ENCODE measurements at regions not wholly inside any gene's neighbourhood (a gene's known extent, or its start where the extent isn't known, plus 50 kb on each side); places are given as distances from the start of the nearest gene placed in this dataset.

DNA sequence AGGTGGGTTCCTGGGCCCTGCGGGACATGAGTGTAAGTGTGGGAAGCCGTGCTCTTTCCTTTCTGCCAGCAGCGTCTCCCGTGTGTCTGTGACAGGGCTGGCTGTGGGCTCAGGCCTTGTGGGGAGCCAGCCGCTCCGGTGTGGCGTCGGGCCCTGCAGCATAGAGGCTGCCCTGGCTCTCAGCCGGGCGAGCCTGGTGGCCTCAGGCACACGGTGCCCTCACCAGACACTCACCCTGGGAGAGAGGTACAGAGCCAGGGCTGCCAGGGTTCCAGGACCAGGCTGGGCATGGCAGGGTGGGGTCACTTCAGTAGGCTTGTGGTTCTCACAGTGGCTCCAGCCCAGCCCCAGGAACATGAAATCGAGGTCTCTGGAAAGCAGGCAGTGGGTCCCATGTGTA, 324.8 kb downstream of the TEX29 start:
- no peak for DNase-seq (ENCODE audit: low spot score)
- Histone ChIP-seq H3K27ac (no peak overlapping the region), H3K4me1 (no peaks in the 10 kb centered on the region), H3K9me3 (no peaks in the 10 kb centered on the region), H3K36me3 (no peaks in the 10 kb centered on the region), H3K4me3 (no peak overlapping the region), H3K27me3 (no peaks in the 10 kb centered on the region)
- TF ChIP-seq, protein P1, sequence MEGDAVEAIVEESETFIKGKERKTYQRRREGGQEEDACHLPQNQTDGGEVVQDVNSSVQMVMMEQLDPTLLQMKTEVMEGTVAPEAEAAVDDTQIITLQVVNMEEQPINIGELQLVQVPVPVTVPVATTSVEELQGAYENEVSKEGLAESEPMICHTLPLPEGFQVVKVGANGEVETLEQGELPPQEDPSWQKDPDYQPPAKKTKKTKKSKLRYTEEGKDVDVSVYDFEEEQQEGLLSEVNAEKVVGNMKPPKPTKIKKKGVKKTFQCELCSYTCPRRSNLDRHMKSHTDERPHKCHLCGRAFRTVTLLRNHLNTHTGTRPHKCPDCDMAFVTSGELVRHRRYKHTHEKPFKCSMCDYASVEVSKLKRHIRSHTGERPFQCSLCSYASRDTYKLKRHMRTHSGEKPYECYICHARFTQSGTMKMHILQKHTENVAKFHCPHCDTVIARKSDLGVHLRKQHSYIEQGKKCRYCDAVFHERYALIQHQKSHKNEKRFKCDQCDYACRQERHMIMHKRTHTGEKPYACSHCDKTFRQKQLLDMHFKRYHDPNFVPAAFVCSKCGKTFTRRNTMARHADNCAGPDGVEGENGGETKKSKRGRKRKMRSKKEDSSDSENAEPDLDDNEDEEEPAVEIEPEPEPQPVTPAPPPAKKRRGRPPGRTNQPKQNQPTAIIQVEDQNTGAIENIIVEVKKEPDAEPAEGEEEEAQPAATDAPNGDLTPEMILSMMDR (IDR thresholded peaks at IDR 0.05) = no peak

DNA sequence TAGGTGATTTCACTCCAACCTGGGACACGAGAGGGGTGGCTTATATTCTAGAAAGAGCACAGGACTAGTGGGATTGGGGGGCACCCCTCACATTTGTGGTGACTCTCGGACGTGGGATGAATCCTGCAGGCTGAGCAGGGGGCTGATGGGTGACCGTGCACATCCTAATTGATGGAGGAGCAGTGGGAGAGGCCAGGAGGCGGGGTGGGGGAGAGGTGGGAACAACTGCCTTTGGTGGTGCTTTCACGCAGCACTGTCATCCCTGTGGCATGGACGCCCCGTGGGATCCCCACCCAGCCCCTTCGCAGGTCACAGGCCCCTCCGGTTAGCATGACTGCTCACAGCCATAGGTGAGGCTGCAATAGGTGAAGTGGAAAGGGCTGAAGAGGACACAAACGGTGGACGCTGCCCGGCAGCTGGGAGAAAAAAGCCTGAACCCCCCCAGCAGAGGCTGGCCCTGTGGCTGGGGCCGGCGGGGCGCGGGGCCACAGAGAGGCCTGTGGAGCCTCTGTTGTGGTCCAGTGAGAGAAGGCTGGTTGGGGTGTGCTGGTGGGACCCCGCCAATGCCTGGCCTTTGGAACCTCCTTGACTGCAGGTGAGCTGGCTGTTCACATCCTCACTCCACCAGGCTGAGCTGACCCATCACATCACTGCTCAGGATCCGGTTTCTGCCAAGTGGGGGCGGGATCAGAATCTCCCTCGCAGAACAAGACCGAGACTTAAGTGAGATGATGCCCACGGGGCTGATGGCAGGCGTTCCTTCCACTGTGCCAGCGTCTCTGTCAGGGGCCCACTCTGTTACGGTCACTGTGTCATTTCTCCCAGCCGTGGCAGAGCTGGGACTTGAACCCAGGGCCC, 325.4 kb downstream of the TEX29 start:
- H3K27me3 ChIP-seq = no peaks in the 10 kb centered on the region
- H3K27ac ChIP-seq = no peak overlapping the region
- no peak for DNase-seq (ENCODE audit: low spot score)
- TF ChIP-seq, protein P1 (IDR thresholded peaks at IDR 0.05) = no peak
- no peak overlapping the region for H3K4me3 ChIP-seq
- H3K9me3 ChIP-seq = no peaks in the 10 kb centered on the region
- H3K4me1 ChIP-seq = no peaks in the 10 kb centered on the region
- H3K36me3 ChIP-seq = no peaks in the 10 kb centered on the region

DNA sequence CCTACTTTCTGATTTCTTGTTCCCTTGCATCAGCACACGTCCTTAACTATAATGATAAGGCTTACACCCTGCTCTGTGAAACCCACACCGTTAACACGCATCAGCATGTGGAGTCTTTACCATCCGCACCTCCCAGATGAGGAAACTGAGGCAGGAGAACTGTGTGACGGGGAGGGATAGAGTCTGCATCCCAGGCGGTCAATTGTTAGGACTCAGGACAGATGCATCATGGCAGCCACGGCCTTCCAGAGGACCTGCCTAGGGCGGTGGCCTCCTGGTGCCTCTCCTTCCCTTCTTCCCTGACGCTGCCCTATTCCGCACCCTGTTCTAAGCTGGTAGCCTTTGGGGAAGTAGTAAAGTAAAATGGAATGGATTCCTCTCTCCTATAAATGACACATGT, 326.0 kb downstream of the TEX29 start:
- H3K4me1 ChIP-seq = no peaks in the 10 kb centered on the region
- no peak for DNase-seq (ENCODE audit: low spot score)

DNA sequence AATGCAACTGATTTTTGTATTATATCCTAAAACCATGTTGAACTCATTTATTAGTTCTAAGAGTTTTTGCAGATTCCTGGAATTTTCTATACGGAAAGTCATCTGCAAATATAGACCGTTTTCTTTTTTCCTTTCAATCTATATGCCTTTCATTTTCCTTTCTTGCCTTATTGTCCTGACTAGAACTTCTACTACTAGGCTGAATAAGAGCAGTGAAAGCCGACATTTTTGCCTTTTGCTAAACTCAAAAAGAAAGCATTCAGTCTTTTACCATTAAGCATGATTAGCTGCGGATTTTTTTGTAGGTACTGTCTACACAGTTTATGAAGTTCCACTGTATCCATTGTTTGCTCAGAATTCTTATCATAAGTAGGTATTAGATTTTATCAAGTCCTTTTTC, 328.4 kb downstream of the TEX29 start:
- no peaks in the 10 kb centered on the region for H3K36me3 ChIP-seq
- H3K4me1 ChIP-seq = no peaks in the 10 kb centered on the region
- H3K9me3 ChIP-seq = no peaks in the 10 kb centered on the region
- no peak for DNase-seq (ENCODE audit: low spot score)
- H3K27ac ChIP-seq = no peak overlapping the region
- no peak overlapping the region for H3K4me3 ChIP-seq
- TF ChIP-seq, protein P1 (IDR thresholded peaks at IDR 0.05) = no peak
- H3K27me3 ChIP-seq = no peaks in the 10 kb centered on the region

More for the DNA sequence above, 326.0 kb downstream of the TEX29 start:
- H3K4me3 ChIP-seq = no peak overlapping the region
- no peaks in the 10 kb centered on the region for H3K27me3 ChIP-seq
- H3K27ac ChIP-seq = no peak overlapping the region
- no peaks in the 10 kb centered on the region for H3K9me3 ChIP-seq
- TF ChIP-seq, protein P1 (IDR thresholded peaks at IDR 0.05) = no peak
- H3K36me3 ChIP-seq = no peaks in the 10 kb centered on the region

DNA sequence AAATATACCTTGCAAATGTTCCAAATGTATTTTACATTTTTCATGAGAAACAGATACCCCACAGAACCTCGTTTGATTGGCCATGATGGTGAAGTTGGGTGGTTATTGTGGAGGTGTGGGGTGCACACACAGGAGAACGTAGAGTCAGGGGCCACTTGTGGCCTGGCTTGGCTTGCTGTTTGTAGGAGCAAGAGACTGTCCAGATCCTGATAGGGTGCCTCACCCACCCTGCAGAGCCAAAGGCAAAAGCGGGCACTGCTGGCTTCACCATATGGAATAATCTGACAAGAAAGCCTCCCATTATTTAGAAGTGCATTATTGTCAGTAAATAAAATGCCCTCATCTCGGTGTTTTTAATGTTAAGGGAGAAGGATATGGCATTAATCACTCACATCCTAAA, 330.2 kb downstream of the TEX29 start:
- Histone ChIP-seq H3K4me3 (no peak overlapping the region), H3K9me3 (no peaks in the 10 kb centered on the region), H3K27me3 (no peaks in the 10 kb centered on the region), H3K36me3 (no peaks in the 10 kb centered on the region), H3K27ac (no peak overlapping the region), H3K4me1 (no peaks in the 10 kb centered on the region)
- DNase-seq (ENCODE audit: low spot score) = no peak
- TF ChIP-seq, protein P1 (IDR thresholded peaks at IDR 0.05) = no peak

DNA sequence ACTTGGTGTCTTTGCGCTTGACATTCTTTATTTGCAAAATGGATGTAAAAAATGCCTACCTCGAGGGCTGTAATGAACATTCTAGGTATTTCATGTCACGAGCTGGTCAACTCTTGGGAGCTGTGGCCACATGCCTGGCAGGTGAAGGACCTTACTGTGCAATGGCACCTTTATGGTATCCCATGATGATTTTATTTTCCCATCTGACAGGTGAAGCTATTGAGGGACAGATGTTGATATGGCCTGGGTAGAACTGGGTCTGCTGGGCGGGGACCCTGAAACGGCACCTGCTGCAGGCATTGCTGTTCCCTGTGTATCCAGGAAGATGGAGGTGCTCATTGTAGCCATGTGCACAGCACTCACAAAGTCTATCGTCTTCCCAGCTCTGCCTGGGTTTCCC, 332.2 kb downstream of the TEX29 start:
- TF ChIP-seq, protein P1 (IDR thresholded peaks at IDR 0.05) = no peak
- Histone ChIP-seq H3K27ac (no peak overlapping the region), H3K4me3 (no peak overlapping the region), H3K27me3 (no peaks in the 10 kb centered on the region), H3K9me3 (no peaks in the 10 kb centered on the region), H3K4me1 (no peaks in the 10 kb centered on the region), H3K36me3 (no peaks in the 10 kb centered on the region)
- DNase-seq (ENCODE audit: low spot score) = no peak
